A673 (cell line): ENCODE measurements at regions not wholly inside any gene's neighbourhood (a gene's known extent, or its start where the extent isn't known, plus 50 kb on each side); places are given as distances from the start of the nearest gene placed in this dataset.

Experiments used
- BruUV-seq: library from RNA; stranded (reverse); fragments of 400-500 nt; replicated peaks from 2 replicates; lab custom pipeline; 2021; lab: Mats Ljungman, UMichigan
- CTCF ChIA-PET: fragments of 300-600 bp; sonication (Branson Sonifier 250); formaldehyde crosslinking; loops from one replicate; lab custom pipeline; 2022; ENCODE audit warnings: antibody characterized with exemption; lab: Charles Lee
- POLR2A ChIA-PET: fragments of 300-600 bp; sonication (Branson Sonifier 250); formaldehyde crosslinking; loops from one replicate; lab custom pipeline; 2022; ENCODE audit warnings: antibody characterized with exemption; ENCODE audit not compliant: low non-redundant PET; lab: Charles Lee
- DNase-seq: peaks from one replicate; pipeline ENCODE4 v3.0.0-alpha.2; 2015; ENCODE audit warnings: low spot score
- H3K27ac ChIP-seq: fragments of 200-600 bp; sonication (generic); 2 replicates; pipeline ENCODE4 v1.5.1; 2016; ENCODE audit warnings: mixed run types, low read depth, mild to moderate bottlenecking, mixed read lengths, antibody characterized with exemption, low read length; ENCODE audit not compliant: poor library complexity, severe bottlenecking
- H3K27me3 ChIP-seq: fragments of 200-600 bp; sonication (generic); replicated peaks from 2 replicates; pipeline ENCODE4 v1.6.1; 2017; ENCODE audit warnings: mixed run types, low read depth, mild to moderate bottlenecking, mixed read lengths, antibody characterized with exemption, low read length; ENCODE audit not compliant: insufficient read depth, poor library complexity
- H3K36me3 ChIP-seq: fragments of 200-600 bp; sonication (generic); 2 replicates; pipeline ENCODE4 v1.6.1; 2016; ENCODE audit warnings: mixed run types, mild to moderate bottlenecking, mixed read lengths, antibody characterized with exemption, low read length; ENCODE audit not compliant: insufficient read depth, poor library complexity, severe bottlenecking
- H3K4me1 ChIP-seq: fragments of 200-600 bp; sonication (generic); 2 replicates; pipeline ENCODE4 v1.6.1; 2017; ENCODE audit warnings: mixed run types, mild to moderate bottlenecking, mixed read lengths, antibody characterized with exemption, low read length; ENCODE audit not compliant: insufficient read depth, poor library complexity, severe bottlenecking
- H3K4me3 ChIP-seq: fragments of 200-600 bp; sonication (generic); 2 replicates; pipeline ENCODE4 v1.5.1; 2016; ENCODE audit warnings: low read depth, mixed run types, mild to moderate bottlenecking, mixed read lengths, low read length; ENCODE audit not compliant: poor library complexity, severe bottlenecking
- H3K9me3 ChIP-seq: fragments of 200-600 bp; sonication (generic); 2 replicates; pipeline ENCODE4 v1.6.1; 2016; ENCODE audit warnings: mixed run types, low read depth, mild to moderate bottlenecking, mixed read lengths, antibody characterized with exemption, low read length; ENCODE audit not compliant: poor library complexity, severe bottlenecking
- EZH2 ChIP-seq: fragments of 200-600 bp; sonication (generic); IDR thresholded peaks from 2 replicates; pipeline ENCODE4 v1.6.1; 2017; ENCODE audit warnings: borderline replicate concordance, low read depth, mild to moderate bottlenecking, mixed read lengths, antibody characterized with exemption, low read length; ENCODE audit not compliant: poor library complexity, severe bottlenecking
- intact Hi-C: fragments of 100-400 bp; cut with micrococcal nuclease; formaldehyde crosslinking; loops from one replicate; pipeline ENCODE4 v1.10.0; 2022; ENCODE audit not compliant: unreplicated experiment
- TF ChIP-seq, protein P1 (sequence below): fragments of 300-800, 200-600 bp; sonication (generic); conservative IDR thresholded peaks from 2 replicates; pipeline ENCODE4 v1.5.1; 2017; ENCODE audit warnings: low read depth, mild to moderate bottlenecking, antibody characterized with exemption, low read length, moderate library complexity, mixed read lengths

DNA sequence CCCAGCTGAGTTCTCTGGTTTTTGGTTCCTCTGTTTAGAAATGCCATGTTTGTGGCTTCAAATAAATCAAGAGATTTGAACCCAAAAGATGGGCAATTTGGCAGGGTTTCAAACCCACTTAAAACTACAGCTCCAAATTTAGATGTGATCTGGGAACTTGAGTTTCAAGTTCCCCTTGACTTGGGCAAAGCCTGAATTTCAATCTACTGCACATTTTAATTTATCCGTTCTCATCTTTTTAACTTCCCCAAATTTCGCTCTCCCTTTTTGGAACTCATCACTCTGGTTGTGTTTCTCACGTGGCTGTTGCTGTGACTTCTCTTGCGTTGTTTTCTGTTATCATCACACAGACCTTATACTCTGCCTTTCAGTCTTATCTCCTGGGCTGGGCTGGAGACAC is 230.9 kb downstream of the CDC5L start:
- Histone ChIP-seq H3K9me3 (no peaks in the 10 kb centered on the region), H3K27ac (no peak overlapping the region), H3K4me3 (no peak overlapping the region), H3K27me3 (no peaks in the 10 kb centered on the region), H3K36me3 (no peaks in the 10 kb centered on the region), H3K4me1 (no peaks in the 10 kb centered on the region)
- BruUV-seq, result no TSS peak
- no peak for DNase-seq
- CTCF ChIA-PET, result interaction anchor here (0.5 kb wide), 1 partner anchor 348 kb away, joined by 6 read pairs; no protein-coding TSS in a partner anchor
- intact Hi-C loops, result no loop called here
- POLR2A ChIA-PET, result no interaction called here
- TF ChIP-seq, protein P1, sequence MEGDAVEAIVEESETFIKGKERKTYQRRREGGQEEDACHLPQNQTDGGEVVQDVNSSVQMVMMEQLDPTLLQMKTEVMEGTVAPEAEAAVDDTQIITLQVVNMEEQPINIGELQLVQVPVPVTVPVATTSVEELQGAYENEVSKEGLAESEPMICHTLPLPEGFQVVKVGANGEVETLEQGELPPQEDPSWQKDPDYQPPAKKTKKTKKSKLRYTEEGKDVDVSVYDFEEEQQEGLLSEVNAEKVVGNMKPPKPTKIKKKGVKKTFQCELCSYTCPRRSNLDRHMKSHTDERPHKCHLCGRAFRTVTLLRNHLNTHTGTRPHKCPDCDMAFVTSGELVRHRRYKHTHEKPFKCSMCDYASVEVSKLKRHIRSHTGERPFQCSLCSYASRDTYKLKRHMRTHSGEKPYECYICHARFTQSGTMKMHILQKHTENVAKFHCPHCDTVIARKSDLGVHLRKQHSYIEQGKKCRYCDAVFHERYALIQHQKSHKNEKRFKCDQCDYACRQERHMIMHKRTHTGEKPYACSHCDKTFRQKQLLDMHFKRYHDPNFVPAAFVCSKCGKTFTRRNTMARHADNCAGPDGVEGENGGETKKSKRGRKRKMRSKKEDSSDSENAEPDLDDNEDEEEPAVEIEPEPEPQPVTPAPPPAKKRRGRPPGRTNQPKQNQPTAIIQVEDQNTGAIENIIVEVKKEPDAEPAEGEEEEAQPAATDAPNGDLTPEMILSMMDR, result no peak
- TF ChIP-seq EZH2, result no peak

DNA sequence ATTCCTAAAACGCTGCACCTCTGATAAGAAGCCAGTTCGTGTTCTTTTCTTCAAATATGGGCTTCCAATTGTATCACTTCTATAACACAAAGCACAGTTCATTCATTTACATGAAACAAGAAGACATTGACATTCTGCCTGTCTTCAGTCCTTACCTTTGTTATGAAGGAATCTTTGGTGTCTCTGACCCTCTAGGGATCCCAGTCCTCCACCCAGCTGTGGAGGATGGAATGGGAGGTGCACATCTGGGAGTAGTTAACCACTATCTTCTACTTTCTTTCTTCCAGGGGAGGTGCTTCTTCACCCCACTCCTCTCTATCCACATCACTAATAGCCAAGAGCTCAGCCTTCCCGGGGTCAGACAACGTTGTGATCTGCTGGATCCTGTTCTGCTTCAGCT is 233.4 kb downstream of the CDC5L start:
- no peak for TF ChIP-seq EZH2
- TF ChIP-seq, protein P1, result no peak
- CTCF ChIA-PET, result no interaction called here
- no peak for DNase-seq
- Histone ChIP-seq H3K36me3 (no peaks in the 10 kb centered on the region), H3K4me3 (no peak overlapping the region), H3K9me3 (no peaks in the 10 kb centered on the region), H3K27me3 (no peaks in the 10 kb centered on the region), H3K27ac (no peak overlapping the region), H3K4me1 (no peaks in the 10 kb centered on the region)
- intact Hi-C loops, result no loop called here
- no TSS peak for BruUV-seq
- POLR2A ChIA-PET, result no interaction called here

DNA sequence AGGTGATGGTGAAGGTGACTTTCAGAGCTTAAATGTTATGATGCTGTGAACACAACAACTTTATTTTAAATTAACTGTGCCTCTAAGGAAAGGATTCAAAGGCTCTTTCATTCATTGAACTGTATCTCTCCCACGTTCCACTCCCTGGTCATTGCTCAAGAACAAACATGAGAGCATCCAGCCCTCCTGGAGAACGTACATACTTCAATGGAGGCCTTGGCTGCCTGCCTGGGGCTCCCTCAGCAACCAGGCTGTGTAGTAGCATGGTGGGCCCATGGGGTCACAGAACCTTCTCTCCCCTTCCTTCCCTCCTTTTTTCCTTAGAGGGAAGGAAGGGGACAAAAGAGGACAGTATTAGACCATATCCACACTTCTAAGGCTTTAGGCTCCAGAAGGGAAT is 234.3 kb downstream of the CDC5L start:
- BruUV-seq, result no TSS peak
- Histone ChIP-seq H3K4me1 (no peaks in the 10 kb centered on the region), H3K4me3 (no peak overlapping the region), H3K27ac (no peak overlapping the region), H3K36me3 (no peaks in the 10 kb centered on the region), H3K27me3 (no peaks in the 10 kb centered on the region), H3K9me3 (no peaks in the 10 kb centered on the region)
- TF ChIP-seq EZH2, result no peak
- TF ChIP-seq, protein P1, result no peak
- no peak for DNase-seq
- ChIA-PET CTCF (no interaction called here), POLR2A (no interaction called here)
- intact Hi-C loops, result no loop called here
